GM19452 (cell line): ENCODE measurements at regions not wholly inside any gene's neighbourhood (a gene's known extent, or its start where the extent isn't known, plus 50 kb on each side); places are given as distances from the start of the nearest gene placed in this dataset.
"Not testable (repeated sequence)": the region's sequence is repeated elsewhere in the genome, so short reads cannot be mapped to it uniquely, and the experiment has no call there.

Experiments used
- ATAC-seq: cut with Tn5 transposase; IDR thresholded peaks from one replicate; pipeline ENCODE4 v1.9.1; 2021; ENCODE audit not compliant: unreplicated experiment

DNA sequence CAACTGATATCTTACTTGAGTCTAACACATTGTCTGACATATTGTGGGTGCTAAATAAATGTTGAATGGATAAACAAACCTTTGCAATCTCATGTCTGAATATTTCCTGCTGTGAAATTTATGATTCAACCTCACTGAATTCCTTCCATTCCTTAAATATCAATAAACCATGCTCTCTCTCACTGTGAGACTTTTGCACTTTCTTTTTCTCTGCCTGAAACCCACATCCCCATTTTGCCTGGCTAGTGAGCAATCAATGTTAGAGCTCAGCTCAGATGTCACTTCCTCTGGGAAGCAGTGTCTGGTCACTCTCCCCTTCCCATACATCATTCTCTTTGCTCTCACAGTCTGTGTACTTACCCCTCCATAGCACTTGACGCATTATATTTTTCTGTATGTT lies 383.7 kb upstream of the TRPC7 start:
- ATAC-seq = no peak

- ATAC-seq = no peak
Observed at GRCh38 chr5:136743052-136743451, 377.7 kb upstream of the TRPC7 start.

GRCh38 chr5:136740228-136740627 lies 374.9 kb upstream of the TRPC7 start:
- no peak for ATAC-seq

DNA sequence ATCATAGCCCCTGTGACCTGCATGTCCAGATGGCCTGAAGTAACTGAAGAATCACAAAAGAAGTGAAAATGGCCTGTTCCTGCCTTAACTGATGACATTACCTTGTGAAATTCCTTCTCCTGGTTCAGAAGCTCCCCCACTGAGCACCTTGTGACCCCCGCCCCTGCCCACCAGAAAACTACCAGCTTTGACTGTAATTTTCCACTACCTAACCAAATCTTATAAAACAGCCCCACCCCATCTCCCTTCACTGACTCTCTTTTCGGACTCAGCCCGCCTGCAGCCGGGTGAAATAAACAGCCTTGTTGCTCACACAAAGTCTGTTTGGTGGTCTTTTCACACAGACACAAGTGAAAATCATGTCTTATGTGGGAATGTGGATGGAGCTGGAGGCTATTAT lies 373.9 kb upstream of the TRPC7 start:
- ATAC-seq = not testable (repeated sequence)

- ATAC-seq = no peak
Observed at GRCh38 chr5:136738829-136739228, 373.5 kb upstream of the TRPC7 start.

GRCh38 chr5:136736021-136736420 lies 370.7 kb upstream of the TRPC7 start:
- no peak for ATAC-seq

GRCh38 chr5:136735611-136736010 lies 370.3 kb upstream of the TRPC7 start:
- ATAC-seq = not testable (repeated sequence)

DNA sequence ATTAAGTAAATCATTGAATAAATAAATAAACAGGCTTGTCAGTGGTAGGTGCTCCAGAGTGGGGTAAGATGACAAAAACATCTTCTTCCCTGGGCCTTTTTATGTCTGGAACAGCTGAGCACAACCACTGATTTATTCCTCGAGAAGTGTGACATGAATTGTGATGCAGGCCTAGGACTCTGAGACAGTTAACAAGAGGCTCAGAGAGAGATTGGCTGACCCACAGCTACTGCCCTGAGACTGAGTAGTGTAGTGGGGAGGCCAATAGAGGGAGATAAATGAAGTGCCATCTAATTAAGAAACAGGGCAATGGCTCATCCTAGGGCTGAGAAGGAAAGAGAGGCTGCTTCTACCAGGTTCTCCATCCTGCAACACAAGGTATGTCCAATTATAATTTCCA lies 369.3 kb upstream of the TRPC7 start:
- no peak for ATAC-seq

GRCh38 chr5:136732751-136733150 lies 367.4 kb upstream of the TRPC7 start:
- ATAC-seq = no peak

- no peak for ATAC-seq
Observed at GRCh38 chr5:136731241-136731900, 366.0 kb upstream of the TRPC7 start.

DNA sequence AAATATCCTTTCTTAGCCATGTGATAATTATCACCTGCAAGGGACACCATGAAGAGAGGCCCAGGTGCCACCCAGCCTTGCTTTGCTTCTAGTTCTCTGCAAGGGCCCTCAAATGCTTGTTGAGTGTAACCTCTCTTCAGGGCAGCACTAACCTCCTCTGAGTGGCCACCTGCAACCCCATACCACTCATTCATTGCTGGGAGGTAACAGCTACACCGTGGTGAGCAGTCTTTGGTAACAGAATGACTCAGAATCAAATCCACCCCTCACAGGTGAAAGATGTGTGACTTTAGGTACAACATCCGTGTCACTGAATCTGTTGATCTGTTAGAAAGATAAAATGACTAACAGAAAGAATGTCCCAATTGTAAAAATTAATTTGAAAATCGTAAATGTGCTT lies 365.1 kb upstream of the TRPC7 start:
- ATAC-seq = no peak

DNA sequence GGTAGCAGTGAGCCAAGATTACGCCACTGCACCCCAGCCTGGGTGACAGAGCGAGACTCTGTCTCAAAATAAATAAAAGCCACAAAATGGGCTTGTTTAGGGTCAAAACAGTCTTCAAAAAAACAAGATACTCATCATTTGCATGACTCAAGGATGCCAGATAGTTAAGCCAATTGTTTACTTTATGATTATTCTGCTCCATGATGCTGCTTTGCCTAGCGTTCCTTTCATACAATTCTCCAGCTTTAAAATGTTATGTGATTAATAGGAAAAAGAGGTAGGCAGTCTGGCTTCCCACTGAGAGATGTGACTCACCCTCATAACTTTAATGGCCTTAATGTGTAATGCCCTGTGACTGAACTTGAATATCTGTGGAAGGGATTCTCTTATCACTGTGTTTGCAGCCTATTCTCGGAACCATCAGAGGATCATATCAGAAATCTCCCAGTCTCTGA lies 364.6 kb upstream of the TRPC7 start:
- ATAC-seq = no peak

GRCh38 chr5:136726506-136726905 lies 361.2 kb upstream of the TRPC7 start:
- no peak for ATAC-seq

GRCh38 chr5:136724161-136724560 lies 358.8 kb upstream of the TRPC7 start:
- no peak for ATAC-seq

GRCh38 chr5:136722581-136722980 lies 357.2 kb upstream of the TRPC7 start:
- no peak for ATAC-seq

DNA sequence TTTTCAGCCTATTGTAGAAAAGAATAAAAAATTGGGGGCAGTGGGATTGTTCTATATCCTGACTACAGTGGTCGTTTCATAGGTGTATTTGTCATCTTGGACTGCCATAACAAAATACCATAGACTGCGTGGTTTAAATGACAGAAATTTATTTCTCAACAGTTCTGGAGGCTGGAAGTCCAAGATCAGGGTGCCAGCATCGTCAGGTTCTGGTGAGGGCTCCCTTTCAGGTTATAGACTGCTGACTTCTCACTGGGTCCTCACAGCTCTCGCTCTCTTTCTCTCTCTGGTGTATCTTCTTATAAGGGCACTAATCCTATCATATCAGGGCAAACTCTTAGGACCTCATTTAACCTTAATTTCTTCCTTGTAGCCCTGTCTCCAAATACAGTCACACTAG lies 356.7 kb upstream of the TRPC7 start:
- ATAC-seq = no peak

GRCh38 chr5:136720674-136721073 lies 355.3 kb upstream of the TRPC7 start:
- no peak for ATAC-seq

- ATAC-seq = no peak
Observed at GRCh38 chr5:136717917-136718316, 352.6 kb upstream of the TRPC7 start.

DNA sequence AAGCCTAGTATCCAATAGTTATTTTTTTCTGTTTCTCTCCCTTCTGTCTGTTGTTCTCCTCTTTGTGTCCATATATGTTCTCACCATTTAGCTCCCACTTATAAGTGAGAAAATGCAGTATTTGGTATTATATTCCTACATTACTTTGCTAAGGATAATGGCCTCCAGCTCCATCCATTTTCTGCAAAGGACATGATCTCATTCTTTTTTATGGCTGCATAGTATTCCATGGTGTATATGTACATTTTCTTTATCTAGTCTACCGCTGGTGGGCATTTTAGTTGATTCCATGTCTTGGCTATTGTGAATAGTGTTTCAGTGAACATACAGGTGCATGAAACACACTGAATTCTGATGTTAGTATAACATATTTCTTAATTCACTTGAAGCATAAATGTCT lies 348.9 kb upstream of the TRPC7 start:
- no peak for ATAC-seq

DNA sequence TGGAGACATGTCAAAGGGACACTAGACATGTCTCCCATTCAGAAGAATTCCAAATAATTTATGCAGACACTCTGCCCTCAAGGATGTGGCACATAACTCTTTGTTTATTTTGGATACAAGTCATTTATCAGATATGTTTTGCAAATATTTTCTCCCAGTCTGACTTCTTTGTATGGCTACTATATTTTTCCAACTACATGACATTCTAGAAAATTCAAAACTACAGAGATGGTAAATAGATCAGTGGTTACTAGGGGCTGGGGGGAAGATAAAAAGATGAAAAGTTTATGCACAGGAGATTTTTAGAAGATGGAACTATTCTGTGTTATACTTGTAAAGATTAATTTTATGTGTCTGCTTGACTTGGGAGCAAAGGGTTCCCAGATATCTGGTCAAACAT lies 347.3 kb upstream of the TRPC7 start:
- no peak for ATAC-seq

- ATAC-seq = no peak
Observed at GRCh38 chr5:136710834-136711233, 345.5 kb upstream of the TRPC7 start.

DNA sequence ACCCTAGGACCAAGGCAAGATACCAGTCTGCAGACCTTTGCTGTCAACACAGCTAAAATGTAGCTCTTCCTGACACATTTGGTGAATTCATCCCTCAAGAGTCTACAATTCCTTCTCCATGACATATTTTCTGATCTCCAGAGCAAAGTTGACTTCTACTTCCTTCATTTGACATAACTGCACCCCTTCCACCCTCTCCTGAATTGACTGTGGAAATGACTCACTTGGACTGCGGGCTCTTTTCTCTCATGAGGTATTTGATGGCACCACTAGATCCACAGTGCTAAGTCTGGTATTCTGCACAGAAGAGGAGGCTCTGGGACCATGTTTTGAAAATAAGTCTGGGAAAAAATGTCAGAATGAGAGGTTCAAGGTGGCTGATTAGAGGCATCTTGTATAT lies 338.4 kb upstream of the TRPC7 start:
- ATAC-seq = no peak

DNA sequence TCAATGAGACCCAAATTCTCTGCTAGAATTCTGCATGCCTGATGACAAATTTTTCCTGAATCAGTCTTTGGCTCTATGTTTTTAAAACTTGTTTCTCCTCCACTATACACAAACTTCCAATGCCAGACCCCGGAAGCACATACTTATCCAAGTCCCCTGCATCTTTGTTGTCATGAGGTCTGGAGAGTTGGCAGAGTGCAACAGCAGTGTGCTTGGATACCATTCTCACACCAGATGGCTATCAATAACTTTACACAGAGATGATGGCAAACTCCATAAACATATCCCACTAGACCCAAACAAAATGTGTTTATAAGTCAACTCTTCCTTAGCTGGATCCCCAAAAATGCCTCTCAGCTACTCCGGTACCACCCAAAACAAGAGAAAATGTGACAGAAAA lies 337.7 kb upstream of the TRPC7 start:
- no peak for ATAC-seq
